HG03025 (cell line): ENCODE measurements at regions not wholly inside any gene's neighbourhood (a gene's known extent, or its start where the extent isn't known, plus 50 kb on each side); places are given as distances from the start of the nearest gene placed in this dataset.

Experiments used
- ATAC-seq: cut with Tn5 transposase; IDR thresholded peaks from one replicate; pipeline ENCODE4 v1.9.1; 2021; ENCODE audit warnings: mild to moderate bottlenecking, moderate library complexity; ENCODE audit not compliant: unreplicated experiment, low FRiP score

DNA sequence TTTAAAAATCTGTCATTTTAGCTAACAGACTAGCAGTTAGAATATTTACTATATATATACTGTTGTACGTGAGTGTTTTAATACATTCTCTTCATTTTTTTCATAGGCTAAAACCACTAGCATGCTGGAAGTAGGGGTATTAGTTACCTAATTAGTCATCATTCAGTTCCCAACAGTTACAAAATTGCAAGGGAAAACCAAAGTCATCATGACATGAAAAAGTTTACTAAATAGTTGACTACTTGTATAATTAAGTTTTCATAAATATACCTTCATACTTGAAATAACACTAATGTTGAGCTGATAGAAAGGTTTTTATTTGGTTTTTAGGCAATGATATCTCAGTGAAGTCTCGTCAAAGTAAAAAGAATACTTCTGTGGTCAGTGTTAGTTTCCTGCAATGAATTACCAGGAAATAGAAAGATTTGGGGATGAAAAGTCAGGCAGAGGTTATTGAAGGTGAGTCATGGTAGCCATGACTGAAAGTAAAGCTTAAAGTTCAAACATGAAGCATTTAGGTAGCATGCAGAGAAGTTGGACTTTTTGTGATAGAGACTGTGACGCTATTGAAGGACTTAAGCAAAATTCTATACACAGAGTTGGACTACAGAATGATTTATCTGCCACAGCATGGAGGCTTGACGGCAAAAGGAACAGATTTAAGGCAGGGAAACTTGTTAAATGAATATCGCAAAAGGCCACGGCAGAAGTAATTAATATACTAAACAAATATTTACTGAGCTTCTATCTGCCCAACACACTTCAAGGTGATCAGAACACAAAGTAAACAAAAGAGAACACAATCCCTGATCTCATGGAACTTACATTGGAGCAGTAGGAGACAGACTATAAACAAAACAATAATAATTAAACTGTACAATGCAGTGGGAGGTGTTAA is 828.1 kb upstream of the FAT3 start:
- ATAC-seq, result no peak

DNA sequence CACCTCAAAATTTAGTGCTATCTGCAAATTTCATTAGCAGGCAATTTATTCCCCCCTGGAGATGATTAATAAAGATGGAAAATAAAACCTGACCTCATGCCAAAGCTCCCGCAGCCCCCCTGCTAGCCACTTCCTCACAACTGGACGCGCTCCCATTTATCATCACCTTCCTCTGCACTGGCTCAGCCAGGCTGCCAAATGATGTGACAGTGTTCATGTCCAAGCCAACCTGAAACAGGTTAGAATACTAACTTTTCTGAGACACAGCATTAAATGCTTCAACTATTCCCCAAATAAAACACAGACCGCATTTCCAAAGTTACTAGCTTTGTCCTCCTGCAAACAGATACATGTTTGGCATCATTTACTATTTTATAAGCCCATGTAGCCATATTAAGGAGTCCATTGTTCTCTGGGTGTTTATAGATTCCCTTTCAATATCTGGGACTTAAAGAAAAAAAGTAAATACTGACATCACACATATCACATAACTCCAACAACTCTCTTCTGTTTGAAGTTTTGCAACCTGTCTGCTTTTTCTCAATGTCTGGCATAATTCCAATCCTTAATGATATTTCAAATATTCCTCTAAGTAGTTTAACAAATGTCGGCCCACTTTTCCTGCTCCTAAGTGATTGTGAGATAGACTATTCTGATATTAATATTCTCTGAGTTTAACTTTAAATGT is 829.7 kb upstream of the FAT3 start:
- no peak for ATAC-seq

DNA sequence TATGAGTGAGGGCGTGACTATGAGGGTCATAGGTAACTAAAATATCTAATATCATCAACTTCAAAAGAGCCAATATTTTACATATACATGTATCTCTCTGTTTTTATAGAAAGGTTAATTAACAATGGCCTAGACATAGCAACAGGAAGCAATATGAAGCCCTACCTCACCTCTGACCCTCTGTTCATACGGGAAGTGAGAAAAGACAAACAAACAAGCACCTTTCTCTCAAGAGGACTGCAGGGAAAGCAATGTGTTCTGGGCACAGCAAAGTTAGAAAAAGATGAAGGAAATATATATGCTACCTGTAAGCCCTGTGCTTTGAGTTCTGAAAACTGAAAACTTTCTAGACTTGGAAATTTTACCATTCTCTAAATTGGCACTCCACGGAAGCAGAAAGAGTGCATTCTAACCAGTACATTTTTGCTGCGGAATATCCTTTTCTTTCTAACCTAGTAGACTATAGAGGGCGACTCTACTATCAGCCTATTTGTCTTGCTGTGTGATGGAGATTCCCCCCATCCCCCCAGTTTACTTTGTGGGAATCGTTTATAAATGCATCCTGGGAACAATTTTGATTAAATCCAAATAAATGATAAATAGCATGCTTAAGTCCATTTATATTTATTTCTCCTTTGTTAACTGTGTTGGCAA is 830.4 kb upstream of the FAT3 start:
- ATAC-seq, result no peak

DNA sequence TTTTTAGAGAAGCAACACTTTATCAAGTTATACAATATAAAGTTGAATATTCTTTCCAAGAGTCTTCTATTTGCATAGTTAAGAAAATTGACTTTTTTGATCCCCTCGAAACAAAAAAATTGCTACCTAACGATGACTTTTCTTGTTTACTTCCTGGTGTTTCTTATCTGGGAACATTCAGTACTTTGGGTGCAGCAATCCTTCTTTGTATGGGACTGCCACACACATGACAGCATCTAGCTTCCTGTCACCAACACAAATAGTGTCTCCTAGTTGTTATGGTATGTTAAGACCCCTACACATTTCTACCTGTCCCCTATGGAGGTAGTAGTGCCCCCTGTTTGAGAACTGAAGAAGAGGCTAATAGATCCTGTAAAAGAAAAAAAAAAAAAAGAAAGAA is 841.7 kb upstream of the FAT3 start:
- ATAC-seq, result no peak

DNA sequence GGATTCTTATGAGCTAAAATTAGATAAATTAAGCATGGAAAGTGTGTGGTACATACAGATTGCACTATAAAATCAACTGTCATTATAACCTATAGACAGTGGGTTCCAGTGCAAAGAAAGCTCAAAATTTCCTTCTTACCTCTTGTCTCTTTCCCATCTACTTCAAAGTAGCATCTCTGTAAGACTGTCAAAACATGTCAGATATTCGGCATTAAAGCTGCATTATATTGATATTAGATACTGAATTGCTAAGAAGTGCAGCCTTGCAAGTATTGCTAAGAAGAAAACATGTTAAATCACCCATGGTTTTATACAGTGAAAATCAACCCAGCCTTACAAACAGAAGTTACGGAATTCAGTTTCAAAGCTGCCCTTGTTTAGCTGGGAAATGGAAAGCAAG is 849.8 kb upstream of the FAT3 start:
- no peak for ATAC-seq

- ATAC-seq, result no peak
Observed at GRCh38 chr11:91373497-91373896, 851.1 kb upstream of the FAT3 start.

DNA sequence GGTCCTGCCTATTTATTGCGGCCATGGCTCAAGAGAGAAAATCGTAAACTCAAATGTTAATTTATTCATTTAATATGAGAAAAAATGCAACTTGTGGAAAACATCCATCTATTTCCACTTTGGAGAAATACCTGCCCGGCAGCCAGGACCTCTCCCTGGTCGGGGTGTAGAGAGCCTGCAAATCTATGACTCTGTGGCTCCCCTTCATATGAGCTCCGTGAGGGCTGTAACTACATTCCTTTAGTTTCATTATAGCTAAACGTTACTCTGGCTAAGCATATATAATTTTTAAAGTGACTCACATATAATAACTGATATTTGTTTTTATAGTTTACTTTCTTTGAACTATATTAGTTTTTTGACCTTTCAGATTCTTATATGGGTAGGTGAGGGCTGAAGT is 857.8 kb upstream of the FAT3 start:
- no peak for ATAC-seq

GRCh38 chr11:91365986-91366585 is 858.5 kb upstream of the FAT3 start:
- no peak for ATAC-seq

GRCh38 chr11:91350931-91351330 is 873.7 kb upstream of the FAT3 start:
- ATAC-seq, result no peak

DNA sequence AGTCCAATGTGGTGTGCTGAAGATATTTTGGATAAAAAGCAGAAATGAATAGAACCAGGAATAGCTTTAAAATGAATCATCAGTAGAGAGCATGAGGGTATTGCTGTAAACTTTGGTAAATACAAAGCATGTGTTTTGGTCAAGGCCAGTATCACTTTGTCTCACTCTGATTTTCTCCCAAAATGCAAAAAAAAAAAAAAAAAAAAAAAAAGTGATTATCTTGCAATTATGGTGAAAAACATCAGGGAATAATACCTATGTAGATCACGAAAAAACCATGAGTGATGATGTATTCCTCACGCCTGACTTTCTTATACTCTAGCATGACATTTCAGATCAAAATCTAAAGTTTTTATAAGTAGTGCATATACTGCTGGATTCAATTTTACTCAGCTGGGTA is 897.9 kb upstream of the FAT3 start:
- ATAC-seq, result no peak

DNA sequence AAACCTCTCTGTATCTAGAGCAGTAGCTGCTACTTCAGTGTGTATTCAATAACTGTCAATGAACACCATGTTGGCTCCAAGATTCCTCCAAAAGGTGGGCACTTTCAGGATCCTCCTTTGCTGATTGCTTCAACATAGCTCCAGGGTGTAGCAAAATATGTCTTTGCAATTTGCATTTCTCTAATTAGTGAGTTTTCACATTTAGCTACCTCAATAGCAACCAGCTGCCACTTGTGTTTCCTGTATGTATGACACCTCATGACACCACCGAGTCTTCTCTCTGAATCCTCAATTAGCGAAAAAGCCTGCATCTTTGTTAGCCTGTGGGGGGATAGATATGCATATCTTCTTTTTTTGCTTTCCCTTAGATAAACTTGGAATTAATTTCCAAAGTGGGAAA is 898.3 kb upstream of the FAT3 start:
- ATAC-seq, result no peak

DNA sequence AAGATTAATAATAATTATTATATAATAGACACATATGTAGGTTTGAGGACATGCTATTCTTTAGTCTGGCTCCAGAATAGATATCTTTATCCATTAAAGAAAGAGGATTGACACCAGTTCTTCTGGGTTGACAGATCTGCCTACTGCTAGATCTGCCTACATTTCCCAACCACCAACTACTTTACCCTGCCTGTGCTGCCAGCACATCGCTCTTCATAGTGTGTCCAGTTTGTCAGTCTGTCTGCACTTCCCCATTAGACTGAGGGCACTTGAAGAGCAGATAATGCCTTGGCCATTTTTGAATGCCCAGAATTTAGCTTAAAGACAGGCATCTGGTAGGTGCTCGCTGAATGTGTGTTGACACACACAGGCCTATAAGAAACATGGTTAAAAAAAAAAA is 910.1 kb upstream of the FAT3 start:
- ATAC-seq, result no peak

DNA sequence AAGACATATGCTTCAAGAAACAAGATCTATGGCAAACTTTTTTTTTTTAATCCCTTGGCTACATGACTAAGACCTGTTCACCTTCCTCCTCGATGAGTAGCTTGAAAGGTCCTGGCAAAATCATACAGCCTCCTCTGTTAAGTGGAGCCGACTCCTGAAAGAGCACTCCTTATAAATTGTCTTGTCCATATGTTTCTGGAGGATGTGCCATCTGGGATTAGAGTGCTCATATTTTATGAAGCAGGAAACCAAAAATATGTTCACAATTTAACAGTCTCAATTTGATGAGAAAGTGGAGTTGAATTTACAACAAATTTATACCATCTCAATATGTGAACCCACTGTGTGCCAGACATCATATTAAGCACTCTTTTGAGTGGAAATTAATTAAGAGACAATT is 912.1 kb upstream of the FAT3 start:
- no peak for ATAC-seq

DNA sequence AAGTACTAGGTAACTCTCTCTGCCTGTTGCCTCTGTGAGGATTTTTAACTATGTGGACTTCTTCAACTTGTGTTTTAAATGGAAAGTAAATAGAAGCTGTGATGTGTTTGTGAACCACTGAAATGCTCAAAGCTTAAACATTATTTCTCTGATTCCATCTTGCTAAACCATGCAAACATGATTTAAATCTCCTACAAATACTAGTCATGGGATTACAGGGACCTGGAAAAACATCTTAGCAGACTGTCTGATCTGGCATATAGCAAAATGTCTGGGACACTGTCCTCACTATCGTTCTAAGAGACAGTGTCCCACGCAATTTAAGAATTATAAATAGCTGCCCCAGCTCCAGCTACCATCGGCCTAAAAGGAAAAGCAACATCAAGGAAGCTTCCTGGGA is 914.5 kb upstream of the FAT3 start:
- ATAC-seq, result no peak

- no peak for ATAC-seq
Observed at GRCh38 chr11:91308069-91308468, 916.5 kb upstream of the FAT3 start.

DNA sequence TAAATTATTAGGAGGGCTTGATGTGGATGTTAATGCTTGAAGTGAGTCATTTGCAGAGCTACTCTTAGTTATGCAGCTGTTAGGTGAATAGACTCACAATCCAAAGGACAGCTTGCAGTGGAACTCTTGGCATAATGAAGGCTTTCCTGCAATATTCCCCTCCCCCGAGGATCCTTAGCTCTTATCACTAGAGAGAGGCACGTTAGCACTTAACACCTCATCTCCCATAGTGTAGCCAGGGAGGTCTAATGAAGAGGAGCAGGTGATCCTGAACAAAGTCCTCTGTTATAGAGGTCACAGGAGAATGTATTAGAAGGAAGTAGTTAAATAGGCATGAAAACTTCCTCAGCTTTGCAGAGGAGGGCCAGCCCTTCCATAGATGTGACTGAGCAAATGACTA is 919.2 kb upstream of the FAT3 start:
- no peak for ATAC-seq

DNA sequence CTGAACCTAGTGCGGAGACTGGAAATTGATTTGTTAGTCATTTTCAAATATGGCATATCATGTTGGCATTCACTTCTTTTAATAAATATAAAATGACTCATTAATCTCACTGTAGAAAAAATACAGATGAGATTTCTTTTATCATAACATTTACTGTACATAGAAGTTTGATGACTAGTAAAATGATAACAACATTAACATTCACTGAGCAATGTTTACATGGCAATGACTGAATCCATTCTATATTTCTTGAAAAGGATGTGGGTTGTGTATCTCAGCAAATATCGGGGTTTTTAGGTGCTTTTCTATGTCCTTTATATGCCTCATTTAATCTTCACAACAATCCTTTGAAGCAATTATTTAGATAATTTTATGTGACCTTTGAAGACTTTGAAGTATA is 920.9 kb upstream of the FAT3 start:
- ATAC-seq, result no peak

GRCh38 chr11:91299980-91300379 is 924.6 kb upstream of the FAT3 start:
- no peak for ATAC-seq

DNA sequence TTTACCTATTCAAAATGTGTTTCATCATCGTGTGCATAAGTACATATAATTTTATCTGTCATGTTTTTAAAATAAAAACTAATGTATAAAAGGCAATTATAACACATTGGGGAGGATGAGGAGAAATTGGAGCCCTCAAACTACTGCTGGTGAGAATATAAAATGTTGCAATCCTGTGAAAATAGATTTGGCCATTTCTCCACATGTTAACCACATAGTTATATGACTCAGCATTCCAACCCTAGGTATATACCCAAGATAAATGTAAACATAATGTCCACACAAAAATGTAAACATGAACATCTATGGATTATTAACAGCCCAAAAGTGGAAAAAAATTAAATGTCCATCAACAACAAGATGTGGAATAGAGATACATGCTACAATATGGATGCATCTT is 928.0 kb upstream of the FAT3 start:
- ATAC-seq, result no peak

DNA sequence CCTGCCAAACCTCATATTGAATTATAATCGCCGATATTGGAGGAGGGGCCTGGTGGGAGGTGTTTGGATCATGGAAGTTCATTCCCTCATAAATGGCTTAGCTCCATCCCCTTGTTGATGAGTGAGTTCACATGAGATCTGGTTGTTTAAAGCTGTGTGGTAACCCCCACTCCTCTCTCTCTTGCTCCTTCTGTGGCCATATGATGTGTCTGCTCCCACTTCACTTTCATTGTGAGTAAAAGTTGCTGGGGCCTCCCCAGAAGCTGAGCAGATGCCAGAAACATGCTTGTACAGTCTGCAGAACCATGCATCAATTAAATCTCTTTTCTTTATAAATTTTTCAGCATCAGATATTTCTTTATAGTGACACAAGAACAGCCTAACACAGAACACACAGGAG is 929.0 kb upstream of the FAT3 start:
- no peak for ATAC-seq

- ATAC-seq, result no peak
Observed at GRCh38 chr11:91293119-91293518, 931.5 kb upstream of the FAT3 start.
